ENCODE measurements at regions not wholly inside any gene's neighbourhood (a gene's known extent, or its start where the extent isn't known, plus 50 kb on each side); places are given as distances from the start of the nearest gene placed in this dataset.

GRCh38 chr9:36760667-36761420 is 188.1 kb downstream of the MELK start:
- in situ Hi-C loops (cut with HindIII; ENCODE audit: low sequenced_read_pairs): no loop called here
- DNase-seq (ENCODE audit: low spot score): no peak

DNA sequence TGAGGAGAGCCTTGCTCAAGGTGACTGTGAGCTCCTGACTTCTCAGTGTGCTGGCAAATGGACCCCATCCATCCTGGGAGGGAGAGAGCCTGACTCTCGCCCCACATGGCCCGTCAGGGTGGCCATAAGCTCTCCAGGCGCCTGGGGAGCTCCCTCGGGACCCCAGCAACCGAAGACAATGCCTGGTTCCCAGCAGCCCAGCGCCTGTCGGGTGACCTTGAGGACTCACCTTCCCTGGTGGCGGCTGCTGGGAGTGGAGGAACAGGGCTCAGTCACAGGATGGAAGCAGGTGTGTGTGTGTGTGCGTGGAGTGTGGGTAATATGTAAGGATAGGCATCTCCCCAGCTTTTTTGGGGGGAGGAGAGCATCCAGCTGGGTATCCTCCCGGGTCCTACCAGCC is 190.3 kb downstream of the MELK start:
- no peak for DNase-seq (ENCODE audit: low spot score)
- in situ Hi-C loops (cut with HindIII; ENCODE audit: low sequenced_read_pairs): no loop called here

DNA sequence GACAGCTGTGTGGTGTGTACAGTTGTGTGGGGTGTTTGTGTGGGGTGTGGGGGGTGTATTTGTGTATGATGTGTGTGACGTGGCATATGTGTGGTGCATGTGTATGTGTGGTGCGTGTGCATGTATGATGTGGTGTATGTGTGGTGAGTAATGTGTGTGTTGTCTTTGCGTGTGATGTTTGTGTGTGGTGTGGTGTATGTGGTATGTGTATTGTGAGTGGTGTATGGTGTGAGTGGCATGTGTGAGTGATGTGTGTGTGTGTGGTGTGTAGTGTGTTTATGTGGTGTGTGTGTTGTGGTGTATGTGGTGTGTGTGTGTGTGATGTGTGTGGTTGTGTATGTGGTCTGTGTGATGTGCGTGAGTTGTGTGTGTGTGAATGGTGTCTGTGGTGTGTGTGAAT is 191.1 kb downstream of the MELK start:
- in situ Hi-C loops (cut with HindIII; ENCODE audit: low sequenced_read_pairs): no loop called here
- DNase-seq (ENCODE audit: low spot score): no peak

DNA sequence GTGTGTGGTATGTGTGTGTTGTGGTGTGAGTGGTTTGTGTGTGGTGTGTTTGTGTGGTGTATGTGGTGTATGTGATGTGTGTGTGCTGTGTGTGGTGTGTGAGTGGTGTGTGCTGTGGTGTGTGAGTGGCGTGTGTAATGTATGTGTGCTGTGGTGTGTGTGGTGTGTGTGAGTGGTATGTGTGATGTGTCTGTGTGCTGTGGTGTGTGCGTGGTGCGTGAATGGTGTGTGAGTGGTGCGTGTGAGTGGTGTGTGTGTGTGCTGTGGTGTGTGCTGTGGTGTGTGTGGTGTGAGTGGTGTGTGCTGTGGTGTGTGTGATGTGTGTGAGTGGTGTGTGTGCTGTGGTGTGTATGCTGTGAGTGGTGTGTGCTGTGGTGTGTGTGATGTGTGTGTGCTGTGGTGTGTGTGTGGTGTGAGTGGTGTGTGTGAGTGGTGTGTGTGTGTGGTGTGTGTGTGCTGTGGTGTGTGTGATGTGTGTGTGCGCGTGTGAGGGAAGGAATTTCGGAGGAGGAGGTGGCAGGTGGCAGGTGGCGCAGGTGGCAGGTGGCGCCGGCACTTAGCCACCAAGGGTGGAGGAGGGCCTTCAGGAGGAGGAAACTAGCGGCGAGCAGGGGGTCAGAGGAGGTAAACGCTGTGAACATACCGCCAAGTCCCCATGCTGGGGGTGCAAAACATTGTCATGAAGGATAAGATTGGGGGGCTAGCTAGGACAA is 191.8 kb downstream of the MELK start:
- in situ Hi-C loops (cut with HindIII; ENCODE audit: low sequenced_read_pairs): no loop called here
- DNase-seq (ENCODE audit: low spot score): peak; percentile 69

GRCh38 chr9:36765077-36765390 is 192.3 kb downstream of the MELK start:
- in situ Hi-C loops (cut with HindIII; ENCODE audit: low sequenced_read_pairs): no loop called here
- DNase-seq (ENCODE audit: low spot score): peak; percentile 46

- DNase-seq (ENCODE audit: low spot score): peak; percentile 96
Measured at GRCh38 chr9:36765468-36766341, 193.0 kb downstream of the MELK start.

DNA sequence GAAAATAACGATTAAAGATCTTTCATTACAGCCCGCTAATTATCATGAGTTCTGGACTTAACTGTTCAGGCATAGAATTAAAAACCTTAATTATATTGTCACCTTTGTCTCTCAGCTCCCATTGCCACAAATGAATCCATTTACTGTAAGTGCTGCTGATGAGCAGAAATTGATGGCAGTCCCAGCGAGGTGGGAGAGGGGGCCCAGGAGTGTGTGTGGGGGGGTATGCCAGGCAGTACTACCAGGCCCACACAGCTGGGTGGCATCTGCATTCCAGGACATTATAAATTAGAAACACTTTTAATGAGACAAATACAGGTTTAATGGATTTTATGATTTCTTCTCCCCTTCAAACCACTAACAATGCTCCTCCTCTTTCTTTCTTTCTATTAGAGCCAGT is 196.0 kb downstream of the MELK start:
- in situ Hi-C loops (cut with HindIII; ENCODE audit: low sequenced_read_pairs): no loop called here
- no peak for DNase-seq (ENCODE audit: low spot score)

More at GRCh38 chr9:36765468-36766341, 193.0 kb downstream of the MELK start:
- in situ Hi-C loops (cut with HindIII; ENCODE audit: low sequenced_read_pairs): no loop called here

- in situ Hi-C loops (cut with HindIII; ENCODE audit: low sequenced_read_pairs): no loop called here
- no peak for DNase-seq (ENCODE audit: low spot score)
Measured at GRCh38 chr9:36770025-36770424, 197.3 kb downstream of the MELK start.

DNA sequence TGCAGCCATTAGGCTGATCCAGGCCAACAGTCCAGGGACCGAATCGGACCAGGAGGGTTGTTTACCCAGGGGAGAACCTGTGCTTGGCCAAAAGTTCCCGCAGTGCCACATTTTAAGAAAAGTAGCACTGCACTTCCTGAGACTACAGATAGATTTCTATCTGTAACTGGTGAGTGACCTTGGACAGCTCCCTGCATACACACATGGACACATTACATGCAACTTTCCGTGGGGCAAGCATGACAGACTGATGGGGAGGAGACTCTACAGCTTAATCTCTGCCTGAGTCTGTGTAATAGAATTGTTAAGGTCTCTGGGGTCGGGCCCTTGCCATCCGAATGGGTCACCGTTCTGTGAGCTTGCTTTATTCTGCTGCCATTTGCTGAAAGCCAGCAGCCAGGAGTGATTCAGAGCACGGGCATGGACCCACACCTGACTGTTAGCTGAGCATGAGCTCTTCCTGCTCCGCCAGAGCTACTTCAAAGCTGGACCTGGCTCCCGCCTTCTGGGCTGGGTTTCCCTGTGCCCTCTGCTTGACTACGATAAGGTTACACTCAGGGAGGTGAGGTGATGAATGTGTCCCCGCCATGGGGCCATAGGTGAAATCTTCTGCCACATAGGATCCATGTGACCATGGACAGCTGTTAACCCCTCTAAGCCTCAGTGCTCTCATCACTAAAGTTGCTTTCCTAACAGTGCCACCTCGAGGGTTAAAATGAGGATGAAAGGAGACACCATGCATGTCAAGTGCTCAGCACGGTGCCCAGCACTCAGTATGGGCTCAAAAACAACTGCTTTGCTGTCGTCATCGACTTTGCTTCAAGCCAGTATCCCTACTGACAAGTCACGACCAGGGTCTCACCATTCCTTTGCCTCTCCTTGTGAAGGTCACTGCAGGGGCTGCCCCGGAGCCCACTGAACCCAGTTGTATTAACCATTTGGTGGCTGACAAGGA is 200.0 kb downstream of the MELK start:
- in situ Hi-C loops (cut with HindIII; ENCODE audit: low sequenced_read_pairs): no loop called here
- no peak for DNase-seq (ENCODE audit: low spot score)

DNA sequence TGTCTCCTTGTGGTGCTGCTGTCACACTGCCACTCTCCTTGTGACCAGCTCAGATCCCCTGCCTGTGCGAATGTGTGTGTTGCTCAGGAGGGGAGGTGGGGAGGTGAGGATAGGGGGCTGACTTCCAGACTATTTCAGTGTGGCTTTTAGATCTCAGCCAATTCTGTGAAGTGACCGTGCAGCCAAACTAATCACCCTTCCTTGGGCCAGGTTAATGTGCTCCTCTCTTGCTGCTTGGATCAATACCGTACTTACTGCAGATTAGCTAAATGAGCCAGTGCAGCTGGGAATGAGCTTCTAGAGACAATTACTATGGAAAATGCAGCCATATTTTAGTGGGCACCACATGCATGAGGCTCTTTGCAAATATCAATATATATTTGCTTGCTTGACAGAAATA is 206.0 kb downstream of the MELK start:
- in situ Hi-C loops (cut with HindIII; ENCODE audit: low sequenced_read_pairs): no loop called here
- no peak for DNase-seq (ENCODE audit: low spot score)

DNA sequence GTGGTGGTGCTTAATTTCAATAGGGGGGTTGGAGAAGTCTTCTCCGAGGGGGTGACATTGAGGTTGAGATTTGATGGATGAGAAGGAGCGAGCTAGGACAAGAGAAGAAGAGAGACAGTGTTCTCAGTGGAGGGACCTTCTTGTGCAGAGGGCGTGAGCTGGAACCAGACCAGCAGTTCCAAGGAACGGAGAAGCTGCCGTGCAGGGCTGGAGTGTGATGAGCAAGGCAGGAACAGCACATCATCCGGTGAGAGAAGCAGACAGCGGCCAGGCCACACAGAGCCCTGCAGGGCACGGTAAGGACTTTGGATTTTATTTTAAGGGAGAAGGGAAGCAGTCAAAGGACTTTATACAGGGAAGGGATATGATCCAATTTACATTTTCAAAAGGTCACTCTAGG is 206.9 kb downstream of the MELK start:
- in situ Hi-C loops (cut with HindIII; ENCODE audit: low sequenced_read_pairs): no loop called here
- DNase-seq (ENCODE audit: low spot score): peak; percentile 44

DNA sequence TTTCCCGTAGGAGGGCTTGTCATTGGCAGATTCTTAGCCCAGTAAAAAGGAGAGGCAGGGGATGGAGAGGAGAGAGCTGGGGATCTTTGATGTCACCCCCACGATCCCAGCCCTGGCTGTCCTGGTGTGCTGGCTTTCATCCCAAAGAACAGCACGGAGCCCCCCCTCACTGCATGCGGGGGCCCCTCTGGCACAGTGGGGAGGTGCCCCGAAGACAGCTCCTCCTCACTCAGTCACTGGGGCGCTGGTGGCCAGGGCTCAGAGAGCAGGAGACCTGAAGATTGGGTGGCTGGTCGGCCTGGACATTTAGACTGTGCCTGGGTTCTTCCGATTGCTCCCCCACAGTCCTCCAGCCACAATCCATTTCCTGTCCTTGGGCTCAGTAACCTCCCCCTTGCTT is 207.5 kb downstream of the MELK start:
- in situ Hi-C loops (cut with HindIII; ENCODE audit: low sequenced_read_pairs): no loop called here
- DNase-seq (ENCODE audit: low spot score): peak; percentile 39

- DNase-seq (ENCODE audit: low spot score): no peak
- in situ Hi-C loops (cut with HindIII; ENCODE audit: low sequenced_read_pairs): no loop called here
Measured at GRCh38 chr9:36781533-36781932, 208.8 kb downstream of the MELK start.
